Mesendoderm (in vitro differentiated cells): ENCODE measurements at regions not wholly inside any gene's neighbourhood (a gene's known extent, or its start where the extent isn't known, plus 50 kb on each side); places are given as distances from the start of the nearest gene placed in this dataset.
"Not testable (repeated sequence)": the region's sequence is repeated elsewhere in the genome, so short reads cannot be mapped to it uniquely, and the experiment has no call there.

Experiments used
- DNase-seq: peaks from one replicate; pipeline ENCODE4 v3.0.0; 2013
- H2AK5ac ChIP-seq: 2 replicates; pipeline ENCODE4 v1.6.1; 2013; ENCODE audit warnings: low read length, inconsistent platforms
- H2BK120ac ChIP-seq: 2 replicates; pipeline ENCODE4 v1.6.1; 2013; ENCODE audit warnings: low read depth, mild to moderate bottlenecking, low read length, moderate library complexity, mixed read lengths
- H2BK15ac ChIP-seq: replicated peaks from 2 replicates; pipeline ENCODE4 v1.6.1; 2013; ENCODE audit warnings: low read depth, mild to moderate bottlenecking, moderate library complexity
- H2BK5ac ChIP-seq: 2 replicates; pipeline ENCODE4 v1.6.1; 2013; ENCODE audit warnings: low read length, inconsistent platforms
- H3K18ac ChIP-seq: 2 replicates; pipeline ENCODE4 v1.6.1; 2013; ENCODE audit warnings: mild to moderate bottlenecking, low read length, mixed read lengths
- H3K23ac ChIP-seq: one replicate; pipeline ENCODE4 v1.6.1; 2013; ENCODE audit warnings: low read length
- H3K27ac ChIP-seq: 2 replicates; pipeline ENCODE4 v1.5.1; 2013; ENCODE audit warnings: low read depth, mild to moderate bottlenecking, inconsistent platforms, low read length, moderate library complexity
- H3K27me3 ChIP-seq: 2 replicates; pipeline ENCODE4 v1.6.1; 2013; ENCODE audit warnings: low read length, control low read depth, mild to moderate bottlenecking, inconsistent platforms; ENCODE audit not compliant: insufficient read depth, poor library complexity
- H3K36me3 ChIP-seq: 2 replicates; pipeline ENCODE4 v1.6.1; 2013; ENCODE audit warnings: low read length, inconsistent platforms; ENCODE audit not compliant: control insufficient read depth, insufficient read depth
- H3K4ac ChIP-seq: one replicate; pipeline ENCODE4 v1.6.1; 2013; ENCODE audit warnings: low read depth, mild to moderate bottlenecking, low read length, moderate library complexity
- H3K4me1 ChIP-seq: 2 replicates; pipeline ENCODE4 v1.6.1; 2013; ENCODE audit warnings: low read depth, low read length, inconsistent platforms; ENCODE audit not compliant: control insufficient read depth
- H3K4me2 ChIP-seq: 2 replicates; pipeline ENCODE4 v1.6.1; 2013; ENCODE audit warnings: low read length
- H3K4me3 ChIP-seq: 2 replicates; pipeline ENCODE4 v1.5.1; 2013; ENCODE audit warnings: mild to moderate bottlenecking, low read length
- H3K56ac ChIP-seq: one replicate; pipeline ENCODE4 v1.6.1; 2013; ENCODE audit warnings: low read length
- H3K79me1 ChIP-seq: 2 replicates; pipeline ENCODE4 v1.6.1; 2013; ENCODE audit warnings: low read length, inconsistent platforms
- H3K79me2 ChIP-seq: 2 replicates; pipeline ENCODE4 v1.6.1; 2013; ENCODE audit warnings: mild to moderate bottlenecking, low read length; ENCODE audit not compliant: control insufficient read depth, insufficient read depth
- H3K9ac ChIP-seq: 2 replicates; pipeline ENCODE4 v1.6.1; 2013; ENCODE audit warnings: low read length, inconsistent platforms
- H4K5ac ChIP-seq: one replicate; pipeline ENCODE4 v1.6.1; 2013; ENCODE audit warnings: low read length
- H4K8ac ChIP-seq: one replicate; pipeline ENCODE4 v1.6.1; 2013; ENCODE audit warnings: low read depth, mild to moderate bottlenecking, control low read depth, low read length, moderate library complexity
- WGBS: extraction: QIAGEN DNeasy Blood & Tissue Kit; methylation state at CpG from one replicate; pipeline ENCODE4 v1.1.7; 2013; ENCODE audit warnings: low lambda C conversion rate, missing lambda C conversion rate; ENCODE audit not compliant: insufficient coverage; ENCODE audit errors: extremely low coverage; 5-methylcytosine and 5-hydroxymethylcytosine counted together

- not testable (repeated sequence) for H3K4ac ChIP-seq, H4K5ac ChIP-seq, H3K36me3 ChIP-seq, H3K27me3 ChIP-seq, H3K9ac ChIP-seq, H3K79me1 ChIP-seq, H2BK120ac ChIP-seq, H3K4me3 ChIP-seq, H2BK5ac ChIP-seq, H3K27ac ChIP-seq, H3K4me2 ChIP-seq, H4K8ac ChIP-seq, H3K4me1 ChIP-seq, H2BK15ac ChIP-seq, H3K23ac ChIP-seq, H3K79me2 ChIP-seq, DNase-seq, H2AK5ac ChIP-seq
- WGBS = no CpG with 5 or more reads among the region's 28 CpGs
- Histone ChIP-seq H3K56ac (peak overlapping the region; percentile 42), H3K18ac (peak overlapping the region; percentile 11)
Observed at GRCh38 chr17:30686538-30687479, 137.7 kb downstream of the CRLF3 start.

GRCh38 chr17:30682280-30682679 lies 142.2 kb downstream of the CRLF3 start:
- H2BK5ac ChIP-seq, H3K56ac ChIP-seq, H4K8ac ChIP-seq, H4K5ac ChIP-seq, H2AK5ac ChIP-seq, H3K4me2 ChIP-seq, H3K23ac ChIP-seq, H2BK120ac ChIP-seq, H3K4me1 ChIP-seq, H3K4ac ChIP-seq, H3K27ac ChIP-seq, H3K79me2 ChIP-seq, H3K79me1 ChIP-seq, H3K9ac ChIP-seq, H3K18ac ChIP-seq, H3K27me3 ChIP-seq, H3K4me3 ChIP-seq, H2BK15ac ChIP-seq, DNase-seq, H3K36me3 ChIP-seq: not testable (repeated sequence)
- WGBS = no CpG with 5 or more reads among the region's 4 CpGs

- not testable (repeated sequence) for H2BK120ac ChIP-seq, H3K4ac ChIP-seq, H3K27me3 ChIP-seq, H3K79me1 ChIP-seq, H3K4me3 ChIP-seq, H3K56ac ChIP-seq, H3K4me1 ChIP-seq, H3K18ac ChIP-seq, H2AK5ac ChIP-seq, H3K27ac ChIP-seq, H2BK15ac ChIP-seq, H3K79me2 ChIP-seq, H4K5ac ChIP-seq, DNase-seq, H2BK5ac ChIP-seq, H3K9ac ChIP-seq, H3K23ac ChIP-seq, H3K36me3 ChIP-seq, H4K8ac ChIP-seq, H3K4me2 ChIP-seq
- no CpG with 5 or more reads among the region's 5 CpGs for WGBS
Observed at GRCh38 chr17:30680681-30681080, 143.8 kb downstream of the CRLF3 start.

GRCh38 chr17:30677550-30678249 lies 146.8 kb downstream of the CRLF3 start:
- H3K27ac ChIP-seq = no peak overlapping the region
- no peak overlapping the region for H2BK15ac ChIP-seq
- H3K79me2 ChIP-seq = no peaks in the 10 kb centered on the region
- H3K4ac ChIP-seq = no peak overlapping the region
- WGBS = no CpG with 5 or more reads among the region's 4 CpGs
- no peaks in the 10 kb centered on the region for H3K79me1 ChIP-seq
- no peaks in the 10 kb centered on the region for H3K27me3 ChIP-seq
- H3K36me3 ChIP-seq = no peaks in the 10 kb centered on the region
- H2AK5ac ChIP-seq = no peak overlapping the region
- no peak overlapping the region for H2BK120ac ChIP-seq
- H3K4me1 ChIP-seq = no peaks in the 10 kb centered on the region
- H3K23ac ChIP-seq = no peak overlapping the region
- no peak overlapping the region for H2BK5ac ChIP-seq
- H3K4me2 ChIP-seq = no peak overlapping the region
- H3K4me3 ChIP-seq = no peak overlapping the region
- no peak overlapping the region for H4K8ac ChIP-seq
- DNase-seq = no peak
- no peak overlapping the region for H3K9ac ChIP-seq
- H3K56ac ChIP-seq = no peak overlapping the region
- no peak overlapping the region for H3K18ac ChIP-seq
- H4K5ac ChIP-seq = no peak overlapping the region

- H3K79me1 ChIP-seq, H2BK120ac ChIP-seq, H4K5ac ChIP-seq, H3K9ac ChIP-seq, H3K4me2 ChIP-seq, H3K23ac ChIP-seq, H3K18ac ChIP-seq, H2AK5ac ChIP-seq, DNase-seq, H3K36me3 ChIP-seq, H3K56ac ChIP-seq, H3K4me1 ChIP-seq, H4K8ac ChIP-seq, H3K27me3 ChIP-seq, H3K27ac ChIP-seq, H2BK5ac ChIP-seq, H3K4me3 ChIP-seq, H3K4ac ChIP-seq, H2BK15ac ChIP-seq, H3K79me2 ChIP-seq: not testable (repeated sequence)
- no CpG with 5 or more reads among the region's 3 CpGs for WGBS
Observed at GRCh38 chr17:30675777-30676492, 148.6 kb downstream of the CRLF3 start.
